HG02642 (cell line): ENCODE measurements at regions not wholly inside any gene's neighbourhood (a gene's known extent, or its start where the extent isn't known, plus 50 kb on each side); places are given as distances from the start of the nearest gene placed in this dataset.
"Not testable (repeated sequence)": the region's sequence is repeated elsewhere in the genome, so short reads cannot be mapped to it uniquely, and the experiment has no call there.

Experiments used
- ATAC-seq: cut with Tn5 transposase; IDR thresholded peaks from one replicate; pipeline ENCODE4 v1.9.1; 2021; ENCODE audit warnings: mild to moderate bottlenecking; ENCODE audit not compliant: unreplicated experiment, poor library complexity

GRCh38 chrX:63000196-63000595, 350.9 kb downstream of the SPIN4 start:
- not testable (repeated sequence) for ATAC-seq
